Brain microvascular endothelial cell (primary cell): ENCODE measurements at regions not wholly inside any gene's neighbourhood (a gene's known extent, or its start where the extent isn't known, plus 50 kb on each side); places are given as distances from the start of the nearest gene placed in this dataset.

ENCODE experiments used
- DNase-seq: peaks from one replicate; pipeline ENCODE4 v3.0.0-alpha.2; 2020
- H3K27ac ChIP-seq: fragments of 250-450 bp; sonication (Bioruptor Pico); 2 replicates; pipeline ENCODE4 v1.5.1; 2020; ENCODE audit warnings: mild to moderate bottlenecking, moderate library complexity
- H3K27me3 ChIP-seq: fragments of 250-450 bp; sonication (Bioruptor Pico); replicated peaks from 2 replicates; pipeline ENCODE4 v1.5.1; 2020; ENCODE audit warnings: mild to moderate bottlenecking
- H3K36me3 ChIP-seq: fragments of 250-450 bp; sonication (Bioruptor Pico); replicated peaks from 2 replicates; pipeline ENCODE4 v1.5.1; 2020; ENCODE audit warnings: mild to moderate bottlenecking
- H3K4me3 ChIP-seq: 2 replicates; pipeline ENCODE4 v1.5.1; 2011; ENCODE audit warnings: low read depth, mild to moderate bottlenecking, control low read depth, low read length, moderate library complexity
- in situ Hi-C: cut with HindIII; loops from 2 replicates; pipeline ENCODE4 v1.10.0; 2017; ENCODE audit warnings: low sequenced_read_pairs, low pct_ligation_motif_present
- TF ChIP-seq, protein P1 (sequence below): IDR thresholded peaks from 2 replicates; pipeline ENCODE4 v1.5.1; 2011; ENCODE audit warnings: low read depth, mild to moderate bottlenecking, moderate library complexity, low read length, control low read depth, inconsistent platforms; ENCODE audit errors: missing control alignments

DNA sequence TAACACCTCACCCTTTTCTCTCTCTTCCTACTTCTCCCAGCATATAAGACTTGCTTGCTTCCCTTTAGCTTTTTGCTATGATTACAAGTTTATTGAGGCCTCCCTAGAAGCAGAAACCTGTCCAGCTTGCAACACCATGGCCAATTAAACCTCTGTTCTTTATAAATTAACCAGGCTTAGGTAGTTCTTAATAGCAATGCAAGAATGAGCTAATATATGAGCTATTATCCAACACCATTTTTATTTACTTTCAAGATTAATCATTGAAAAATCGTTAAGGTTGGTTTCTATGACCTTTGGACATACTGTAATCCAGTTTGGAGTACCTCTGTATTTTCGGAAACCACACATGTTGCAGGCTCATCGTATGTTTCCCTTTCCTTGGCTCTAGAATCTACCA lies 643.1 kb downstream of the ZPLD1 start:
- Histone ChIP-seq H3K27me3 (no peaks in the 10 kb centered on the region), H3K36me3 (no peaks in the 10 kb centered on the region), H3K4me3 (no peak overlapping the region), H3K27ac (no peak overlapping the region)
- in situ Hi-C loops, result no loop called here
- DNase-seq, result no peak
- TF ChIP-seq, protein P1, sequence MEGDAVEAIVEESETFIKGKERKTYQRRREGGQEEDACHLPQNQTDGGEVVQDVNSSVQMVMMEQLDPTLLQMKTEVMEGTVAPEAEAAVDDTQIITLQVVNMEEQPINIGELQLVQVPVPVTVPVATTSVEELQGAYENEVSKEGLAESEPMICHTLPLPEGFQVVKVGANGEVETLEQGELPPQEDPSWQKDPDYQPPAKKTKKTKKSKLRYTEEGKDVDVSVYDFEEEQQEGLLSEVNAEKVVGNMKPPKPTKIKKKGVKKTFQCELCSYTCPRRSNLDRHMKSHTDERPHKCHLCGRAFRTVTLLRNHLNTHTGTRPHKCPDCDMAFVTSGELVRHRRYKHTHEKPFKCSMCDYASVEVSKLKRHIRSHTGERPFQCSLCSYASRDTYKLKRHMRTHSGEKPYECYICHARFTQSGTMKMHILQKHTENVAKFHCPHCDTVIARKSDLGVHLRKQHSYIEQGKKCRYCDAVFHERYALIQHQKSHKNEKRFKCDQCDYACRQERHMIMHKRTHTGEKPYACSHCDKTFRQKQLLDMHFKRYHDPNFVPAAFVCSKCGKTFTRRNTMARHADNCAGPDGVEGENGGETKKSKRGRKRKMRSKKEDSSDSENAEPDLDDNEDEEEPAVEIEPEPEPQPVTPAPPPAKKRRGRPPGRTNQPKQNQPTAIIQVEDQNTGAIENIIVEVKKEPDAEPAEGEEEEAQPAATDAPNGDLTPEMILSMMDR, result no peak

DNA sequence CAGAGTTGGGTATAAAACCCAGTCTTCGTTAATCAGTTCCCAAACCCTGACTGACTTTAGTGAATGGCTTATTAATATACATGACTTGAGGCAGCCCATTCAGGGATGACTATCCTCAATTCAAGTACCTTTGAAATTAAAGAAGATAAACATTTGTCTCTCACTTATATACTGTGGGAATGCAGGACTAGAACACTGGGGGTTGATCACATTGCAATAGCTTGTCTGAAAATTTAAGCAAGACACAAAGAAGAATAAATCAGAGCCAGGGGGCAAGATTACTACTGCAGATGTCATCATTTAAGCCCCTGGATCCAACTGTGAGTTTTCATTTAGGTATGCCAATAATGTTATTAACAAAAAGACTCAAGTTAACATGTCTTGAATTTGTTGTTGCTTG lies 647.7 kb downstream of the ZPLD1 start:
- no peaks in the 10 kb centered on the region for H3K36me3 ChIP-seq
- H3K4me3 ChIP-seq, result no peak overlapping the region
- DNase-seq, result no peak
- in situ Hi-C loops, result no loop called here
- H3K27ac ChIP-seq, result no peak overlapping the region
- TF ChIP-seq, protein P1, result no peak
- H3K27me3 ChIP-seq, result no peaks in the 10 kb centered on the region

DNA sequence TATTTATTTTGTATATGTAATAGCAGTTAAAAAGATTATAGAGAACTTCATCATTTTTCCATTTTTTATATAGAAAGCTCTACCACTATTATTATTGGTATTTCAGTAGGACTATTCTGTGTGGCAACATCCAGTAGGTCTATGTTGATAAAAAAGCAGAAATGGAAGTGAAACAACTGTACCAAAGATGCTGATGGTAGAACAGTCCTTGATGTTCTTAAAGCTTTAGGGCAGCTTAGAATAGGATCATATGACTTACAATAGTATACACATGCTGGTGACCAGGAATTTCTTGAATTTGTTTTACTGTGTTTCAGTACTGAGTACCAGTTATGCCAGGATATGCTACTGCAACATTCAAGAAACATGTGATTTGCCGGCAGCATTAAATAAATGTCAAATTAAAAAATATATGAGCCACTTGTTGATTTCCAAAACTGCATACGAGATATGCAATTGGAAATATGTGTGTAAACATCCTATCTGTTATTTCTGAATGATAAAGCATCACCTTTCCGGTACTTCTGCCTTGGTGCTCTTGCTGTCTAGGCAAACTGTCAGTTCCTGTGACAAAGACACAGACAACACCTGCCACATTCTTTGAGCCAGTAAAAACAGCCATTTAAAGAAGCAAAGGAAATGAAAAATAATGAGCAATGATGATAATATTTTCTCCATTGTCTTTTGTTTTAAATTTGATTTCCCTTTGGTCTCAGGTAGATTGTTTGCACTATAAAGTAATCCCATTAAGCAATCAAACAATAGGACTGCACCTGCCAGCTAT lies 649.2 kb downstream of the ZPLD1 start:
- Histone ChIP-seq H3K27ac (no peak overlapping the region), H3K36me3 (no peaks in the 10 kb centered on the region)
- in situ Hi-C loops, result no loop called here

DNA sequence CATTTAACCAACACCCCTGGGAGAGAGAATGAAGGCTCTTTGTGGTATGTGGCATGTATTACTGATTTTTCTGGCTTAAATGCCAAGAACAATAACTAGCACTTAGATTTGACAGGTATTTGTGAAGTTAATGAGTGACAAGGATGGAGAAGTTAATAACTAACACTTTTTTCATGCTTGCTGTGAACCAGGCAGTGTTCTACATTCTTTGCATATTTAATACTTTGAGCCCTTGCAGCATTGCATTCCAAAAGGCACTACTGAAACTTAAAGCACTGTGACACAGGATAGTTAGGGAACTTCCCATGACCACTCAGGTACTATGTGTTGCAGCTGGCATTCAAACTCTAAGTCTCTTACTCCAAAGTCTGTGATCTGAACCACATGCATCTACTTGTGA lies 650.6 kb downstream of the ZPLD1 start:
- Histone ChIP-seq H3K4me3 (no peak overlapping the region), H3K27me3 (no peaks in the 10 kb centered on the region), H3K36me3 (no peaks in the 10 kb centered on the region), H3K27ac (no peak overlapping the region)
- TF ChIP-seq, protein P1, result no peak
- no peak for DNase-seq
- in situ Hi-C loops, result no loop called here

More for the DNA sequence above, 649.2 kb downstream of the ZPLD1 start:
- no peak for DNase-seq
- TF ChIP-seq, protein P1, result no peak
- H3K27me3 ChIP-seq, result no peaks in the 10 kb centered on the region
- H3K4me3 ChIP-seq, result no peak overlapping the region

DNA sequence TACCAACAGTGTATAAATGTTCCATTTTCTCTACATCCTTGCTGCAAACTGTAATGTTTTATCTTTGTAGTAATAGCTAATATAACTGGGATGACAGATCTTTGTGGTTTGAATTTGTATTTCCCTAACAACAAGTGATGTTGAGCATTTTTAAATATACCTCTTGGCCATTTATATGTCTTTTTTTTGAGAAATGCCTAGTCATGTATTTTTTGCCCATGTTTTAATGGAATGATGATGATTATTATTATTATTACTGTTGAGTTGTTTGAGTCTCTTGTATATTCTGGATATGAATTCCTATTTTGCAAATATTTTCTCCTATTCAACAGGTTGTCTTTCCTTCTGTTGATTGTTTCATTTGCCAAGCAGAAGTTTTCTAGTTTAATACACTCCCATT lies 654.9 kb downstream of the ZPLD1 start:
- Histone ChIP-seq H3K27me3 (no peaks in the 10 kb centered on the region), H3K4me3 (no peak overlapping the region), H3K27ac (no peak overlapping the region), H3K36me3 (no peaks in the 10 kb centered on the region)
- TF ChIP-seq, protein P1, result no peak
- in situ Hi-C loops, result no loop called here
- no peak for DNase-seq

DNA sequence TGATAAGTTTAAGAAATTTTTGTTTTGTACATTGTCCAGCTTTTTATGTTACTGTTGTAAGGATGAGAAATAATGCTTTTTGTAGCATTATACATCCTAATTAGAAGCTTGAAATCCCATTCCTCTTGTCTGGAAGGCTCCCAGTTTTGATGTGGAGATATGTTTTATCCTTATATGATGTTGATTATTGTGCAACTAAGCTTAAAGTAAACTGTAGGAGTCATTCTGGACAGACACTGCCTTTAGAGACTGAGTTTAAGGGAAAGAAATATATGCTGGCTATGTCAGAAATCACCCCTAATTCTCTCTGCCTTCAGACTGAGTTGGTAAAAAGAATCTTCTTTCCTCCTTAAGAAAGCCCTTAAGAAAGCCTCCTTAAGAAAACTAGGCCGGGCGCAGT lies 670.4 kb downstream of the ZPLD1 start:
- Histone ChIP-seq H3K4me3 (no peak overlapping the region), H3K27me3 (no peaks in the 10 kb centered on the region), H3K36me3 (no peaks in the 10 kb centered on the region), H3K27ac (no peak overlapping the region)
- DNase-seq, result no peak
- TF ChIP-seq, protein P1, result no peak
- in situ Hi-C loops, result no loop called here
